Adrenal gland (tissue), 9 donors: ENCODE measurements at regions not wholly inside any gene's neighbourhood (a gene's known extent, or its start where the extent isn't known, plus 50 kb on each side); places are given as distances from the start of the nearest gene placed in this dataset.

Source experiments
- DNase-seq, 7 donors: peaks; one replicate each; pipeline ENCODE4 v3.0.0-alpha.2; 2019 to 2020
- H3K27ac ChIP-seq, 5 donors: fragments of 200-600 bp; sonication (generic) in 4 of 5; 1 replicate in 3 of 5; 2 replicates in 2 of 5; pipeline versions ENCODE4 v1.5.1 to v1.8.0; 2016 to 2020; ENCODE audit warnings: mild to moderate bottlenecking in 1 of 5
- H3K27me3 ChIP-seq: fragments of 200-600 bp; 2 replicates; pipeline ENCODE4 v1.8.0; 2021
- H3K36me3 ChIP-seq, 2 donors: fragments of 200-600 bp; replicated peaks in 1 of 2; 1 replicate in 1 of 2; 2 replicates in 1 of 2; pipeline versions ENCODE4 v1.5.1 to v1.8.0; 2018 to 2022
- H3K4me1 ChIP-seq, 2 donors: fragments of 200-600 bp; replicated peaks in 1 of 2; 1 replicate in 1 of 2; 2 replicates in 1 of 2; pipeline versions ENCODE4 v1.5.1 to v1.8.0; 2018 to 2021
- H3K4me3 ChIP-seq, 4 donors: fragments of 200-600 bp; sonication (generic) in 3 of 4; one replicate each; pipeline ENCODE4 v1.5.1; 2016 to 2018
- H3K9me3 ChIP-seq, 3 donors: fragments of 200-600 bp; sonication (generic) in 1 of 3; replicated peaks in 1 of 3; 1 replicate in 2 of 3; 2 replicates in 1 of 3; pipeline versions ENCODE4 v1.5.1 to v1.8.0; 2016 to 2021
- POLR2A ChIP-seq, 2 donors: fragments of 450-650 bp; IDR thresholded peaks; one replicate each; pipeline ENCODE4 v1.6.1; 2017; ENCODE audit warnings: antibody characterized with exemption in 2 of 2, mild to moderate bottlenecking in 2 of 2, moderate library complexity in 1 of 2
- whole genome bisulfite sequencing, 4 donors: extraction: QIAGEN DNeasy Blood & Tissue Kit in 2 of 4; methylation state at CpG; one replicate each; pipeline versions ENCODE4 v1.1.5 to v1.1.7; 2013 to 2017; 5-methylcytosine and 5-hydroxymethylcytosine counted together
- intact Hi-C, 2 donors: fragments of 100-400 bp; cut with DNase I; formaldehyde crosslinking; loops; one replicate each; pipeline versions ENCODE4 v1.14.1 to v1.15.0; 2022 to 2023
- TF ChIP-seq, protein P1 (sequence below), 6 experiments: fragments of 450-650 bp in 4 of 6; fragments of 200-600 bp in 2 of 6; sonication (generic) in 1 of 6; IDR thresholded peaks; 1 replicate in 5 of 6; 2 replicates in 1 of 6; pipeline versions ENCODE4 v1.5.1 to v1.8.0; 2016 to 2021; ENCODE audit warnings: antibody characterized with exemption in 6 of 6, mild to moderate bottlenecking in 2 of 6, moderate library complexity in 1 of 6
- donor health status: healthy with polysubstance abuse.
- donor health status: Bipolar disorder and iron deficiency.
- donor health status: DM: yes; HTN: yes; CAD: no.
- donor health status: DM: no; HTN: no; CAD: no.
- donor health status: DM: no; HTN: no; CAD: no.

- no peak for DNase-seq
- Histone ChIP-seq H3K27me3 (no peaks in the 10 kb centered on the region), H3K27ac (no peak overlapping the region), H3K4me3 (no peak overlapping the region), H3K9me3 (peaks cover 0 to 5% (median 0%) of the 10 kb centered on the region in 3 donors), H3K36me3 (no peaks in the 10 kb centered on the region), H3K4me1 (no peaks in the 10 kb centered on the region)
- intact Hi-C loops: no loop called here
- 51 to 67% (median 58%) methylated on average over 2 to 7 of the region's 7 CpGs for WGBS, 4 donors
- no peak for TF ChIP-seq POLR2A (IDR thresholded peaks at IDR 0.05)
- TF ChIP-seq, protein P1, sequence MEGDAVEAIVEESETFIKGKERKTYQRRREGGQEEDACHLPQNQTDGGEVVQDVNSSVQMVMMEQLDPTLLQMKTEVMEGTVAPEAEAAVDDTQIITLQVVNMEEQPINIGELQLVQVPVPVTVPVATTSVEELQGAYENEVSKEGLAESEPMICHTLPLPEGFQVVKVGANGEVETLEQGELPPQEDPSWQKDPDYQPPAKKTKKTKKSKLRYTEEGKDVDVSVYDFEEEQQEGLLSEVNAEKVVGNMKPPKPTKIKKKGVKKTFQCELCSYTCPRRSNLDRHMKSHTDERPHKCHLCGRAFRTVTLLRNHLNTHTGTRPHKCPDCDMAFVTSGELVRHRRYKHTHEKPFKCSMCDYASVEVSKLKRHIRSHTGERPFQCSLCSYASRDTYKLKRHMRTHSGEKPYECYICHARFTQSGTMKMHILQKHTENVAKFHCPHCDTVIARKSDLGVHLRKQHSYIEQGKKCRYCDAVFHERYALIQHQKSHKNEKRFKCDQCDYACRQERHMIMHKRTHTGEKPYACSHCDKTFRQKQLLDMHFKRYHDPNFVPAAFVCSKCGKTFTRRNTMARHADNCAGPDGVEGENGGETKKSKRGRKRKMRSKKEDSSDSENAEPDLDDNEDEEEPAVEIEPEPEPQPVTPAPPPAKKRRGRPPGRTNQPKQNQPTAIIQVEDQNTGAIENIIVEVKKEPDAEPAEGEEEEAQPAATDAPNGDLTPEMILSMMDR (IDR thresholded peaks at IDR 0.05): no peak
Observed at GRCh38 chr11:129658526-129658867, 157.2 kb upstream of the TMEM45B start.

GRCh38 chr11:129680907-129681306, 134.7 kb upstream of the TMEM45B start:
- Histone ChIP-seq H3K27me3 (no peaks in the 10 kb centered on the region), H3K36me3 (no peaks in the 10 kb centered on the region), H3K4me1 (no peaks in the 10 kb centered on the region), H3K4me3 (no peak overlapping the region), H3K9me3 (no peaks in the 10 kb centered on the region), H3K27ac (no peak overlapping the region)
- DNase-seq: no peak
- intact Hi-C loops: no loop called here
- WGBS, 4 donors: 75 to 91% (median 80%) methylated on average over 3 of the region's 3 CpGs
- no peak for TF ChIP-seq POLR2A (IDR thresholded peaks at IDR 0.05)
- TF ChIP-seq, protein P1 (IDR thresholded peaks at IDR 0.05): no peak

DNA sequence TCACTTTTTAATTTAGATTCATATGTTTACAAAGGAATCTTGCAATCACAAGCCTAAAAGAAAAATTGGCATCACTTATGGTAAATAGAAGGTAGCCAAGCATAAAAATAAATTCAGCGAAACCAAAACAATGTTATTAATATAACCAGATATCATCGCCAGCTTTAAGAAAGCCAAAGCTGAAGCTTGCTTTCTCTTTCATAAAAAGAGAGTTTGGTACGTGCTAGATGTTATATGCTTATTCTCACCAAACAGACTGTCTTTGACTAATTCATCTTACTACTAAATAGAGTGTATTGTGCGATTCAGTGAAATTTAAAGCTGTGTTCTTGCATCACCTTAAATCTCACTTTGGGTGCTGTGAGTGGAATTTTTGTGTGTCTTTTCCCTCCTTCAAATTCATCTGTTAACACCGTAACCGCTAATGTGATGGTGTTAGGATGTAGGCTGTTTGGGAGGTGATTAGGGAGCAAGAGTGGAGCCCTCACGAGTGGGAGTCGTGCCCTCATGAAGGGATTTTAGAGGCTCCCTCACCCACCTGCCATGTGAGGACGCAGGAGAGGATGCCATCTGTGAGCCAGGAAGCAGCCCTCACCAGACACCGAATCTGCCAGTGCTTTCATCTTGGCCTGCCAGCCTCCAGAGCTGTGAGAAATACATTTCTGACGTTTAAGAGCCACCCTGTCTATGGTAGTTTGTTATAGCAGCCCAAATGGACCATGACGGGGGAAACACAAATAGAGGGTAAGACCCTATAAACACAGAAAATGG, 134.1 kb upstream of the TMEM45B start:
- intact Hi-C loops: no loop called here
- TF ChIP-seq, protein P1 (IDR thresholded peaks at IDR 0.05): no peak
- no peak for TF ChIP-seq POLR2A (IDR thresholded peaks at IDR 0.05)
- WGBS, 4 donors: 71 to 76% (median 71%) methylated on average over 12 of the region's 12 CpGs
- Histone ChIP-seq H3K27me3 (no peaks in the 10 kb centered on the region), H3K4me3 (no peak overlapping the region), H3K36me3 (no peaks in the 10 kb centered on the region), H3K4me1 (no peaks in the 10 kb centered on the region), H3K27ac (no peak overlapping the region), H3K9me3 (no peaks in the 10 kb centered on the region)
- no peak for DNase-seq

DNA sequence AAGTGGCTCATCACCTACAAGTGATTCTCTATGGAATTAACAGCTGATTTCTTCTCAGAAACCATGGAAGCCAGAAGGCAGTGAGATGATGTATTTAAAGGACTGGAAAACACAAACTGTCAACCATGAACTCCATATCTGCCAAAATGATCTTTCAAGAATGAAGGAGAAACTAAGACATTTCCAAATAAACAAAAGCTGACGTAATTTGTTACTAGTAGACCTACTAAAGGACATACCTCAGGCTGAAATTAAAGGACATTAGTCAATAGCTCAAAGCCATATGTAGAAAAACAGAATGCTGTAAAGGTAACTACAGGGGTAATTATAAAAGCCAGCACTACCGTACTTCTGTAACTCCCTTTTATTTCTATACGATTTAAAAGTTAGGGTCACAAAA, 129.4 kb upstream of the TMEM45B start:
- DNase-seq: no peak
- Histone ChIP-seq H3K27ac (no peak overlapping the region), H3K36me3 (no peaks in the 10 kb centered on the region), H3K4me1 (no peaks in the 10 kb centered on the region), H3K9me3 (no peaks in the 10 kb centered on the region), H3K27me3 (no peaks in the 10 kb centered on the region), H3K4me3 (no peak overlapping the region)
- WGBS, 4 donors: 51 to 64% (median 61%) methylated on average over 3 of the region's 3 CpGs
- intact Hi-C loops: no loop called here
- TF ChIP-seq, protein P1 (IDR thresholded peaks at IDR 0.05): no peak
- TF ChIP-seq POLR2A (IDR thresholded peaks at IDR 0.05): no peak
